HG02798 (cell line): ENCODE measurements at regions not wholly inside any gene's neighbourhood (a gene's known extent, or its start where the extent isn't known, plus 50 kb on each side); places are given as distances from the start of the nearest gene placed in this dataset.
"Not testable (repeated sequence)": the region's sequence is repeated elsewhere in the genome, so short reads cannot be mapped to it uniquely, and the experiment has no call there.

Source experiments
- ATAC-seq: cut with Tn5 transposase; IDR thresholded peaks from one replicate; pipeline ENCODE4 v1.9.1; 2021; ENCODE audit warnings: mild to moderate bottlenecking; ENCODE audit not compliant: unreplicated experiment, poor library complexity

- ATAC-seq: no peak
Observed at GRCh38 chr3:140752499-140752898, 74.6 kb downstream of the TRIM42 start.

GRCh38 chr3:140753865-140754754, 76.2 kb downstream of the TRIM42 start:
- ATAC-seq: peak; percentile 63

GRCh38 chr3:140754936-140755335, 77.1 kb downstream of the TRIM42 start:
- ATAC-seq: no peak

GRCh38 chr3:140756240-140757016, 78.6 kb downstream of the TRIM42 start:
- peak; percentile 78 for ATAC-seq

GRCh38 chr3:140758791-140759444, 81.1 kb downstream of the TRIM42 start:
- ATAC-seq: no peak

- ATAC-seq: no peak
Observed at GRCh38 chr3:140760324-140761075, 82.6 kb downstream of the TRIM42 start.

GRCh38 chr3:140761076-140761639, 83.3 kb downstream of the TRIM42 start:
- ATAC-seq: no peak

GRCh38 chr3:140762746-140763145, 84.9 kb downstream of the TRIM42 start:
- no peak for ATAC-seq

- no peak for ATAC-seq
Observed at GRCh38 chr3:140763532-140763931, 85.7 kb downstream of the TRIM42 start.

- ATAC-seq: no peak
Observed at GRCh38 chr3:140765246-140765645, 87.4 kb downstream of the TRIM42 start.

- no peak for ATAC-seq
Observed at GRCh38 chr3:140766465-140766864, 88.6 kb downstream of the TRIM42 start.

- no peak for ATAC-seq
Observed at GRCh38 chr3:140767566-140767965, 89.7 kb downstream of the TRIM42 start.

- no peak for ATAC-seq
Observed at GRCh38 chr3:140768941-140769340, 91.1 kb downstream of the TRIM42 start.

GRCh38 chr3:140769951-140770350, 92.1 kb downstream of the TRIM42 start:
- no peak for ATAC-seq

- no peak for ATAC-seq
Observed at GRCh38 chr3:140770977-140771667, 93.3 kb downstream of the TRIM42 start.

- ATAC-seq: no peak
Observed at GRCh38 chr3:140777631-140778233, 99.9 kb downstream of the TRIM42 start.

- no peak for ATAC-seq
Observed at GRCh38 chr3:140791368-140791767, 113.5 kb downstream of the TRIM42 start.

GRCh38 chr3:140794507-140794906, 116.6 kb downstream of the TRIM42 start:
- ATAC-seq: no peak

- ATAC-seq: not testable (repeated sequence)
Observed at GRCh38 chr3:140802898-140803297, 125.0 kb downstream of the TRIM42 start.
